ENCODE measurements at regions not wholly inside any gene's neighbourhood (a gene's known extent, or its start where the extent isn't known, plus 50 kb on each side); places are given as distances from the start of the nearest gene placed in this dataset.
A peak's percentile ranks its signal among the peaks of the same experiment; 100 is the strongest.

DNA sequence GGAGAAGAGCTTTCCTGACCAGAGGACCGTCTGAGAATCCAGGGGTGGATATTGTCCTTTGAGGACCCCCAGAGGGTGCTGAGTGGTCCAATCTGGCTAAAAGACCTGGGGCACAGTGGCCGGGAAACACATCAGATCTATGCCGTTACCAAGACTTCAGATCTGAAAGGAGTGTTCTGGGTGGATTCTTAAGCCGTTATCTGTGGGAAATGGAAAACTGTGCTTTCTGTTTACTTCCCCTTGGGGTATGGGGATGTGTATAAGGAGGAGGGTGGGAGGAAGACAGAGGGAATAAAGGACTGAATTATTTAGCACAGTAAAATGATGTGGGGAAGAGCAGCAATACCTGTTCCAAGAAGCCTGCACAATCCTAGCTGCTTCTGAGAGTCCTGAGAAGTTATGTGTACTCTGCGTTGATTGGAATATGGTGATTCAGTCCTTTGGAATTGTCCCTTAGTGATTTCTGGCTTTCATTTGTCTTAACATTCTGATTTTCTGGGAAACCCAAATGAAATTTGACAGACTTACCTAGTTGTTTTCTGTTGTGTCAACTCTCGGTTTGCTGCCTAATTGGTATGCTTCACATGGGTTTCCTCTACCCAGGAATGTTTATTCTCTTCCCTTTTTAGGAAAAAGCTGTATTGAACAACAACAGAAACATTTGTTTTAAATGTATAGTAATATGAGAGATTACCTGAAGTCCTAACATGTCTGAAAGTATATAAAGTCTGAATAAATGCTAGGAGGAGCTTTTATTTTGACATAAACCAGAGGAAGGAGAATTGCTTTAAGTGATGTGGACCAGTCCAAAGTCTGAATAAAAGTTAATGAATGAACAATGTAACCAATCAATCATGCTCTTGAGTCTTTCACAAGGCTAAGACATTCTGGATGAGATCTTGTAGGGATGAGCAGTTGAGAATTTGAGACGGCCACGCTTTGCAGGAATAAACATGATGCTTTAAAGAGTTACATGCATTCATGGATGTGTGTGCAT is 427.1 kb upstream of the C2CD4B start:
- DNase-seq, result no peak

DNA sequence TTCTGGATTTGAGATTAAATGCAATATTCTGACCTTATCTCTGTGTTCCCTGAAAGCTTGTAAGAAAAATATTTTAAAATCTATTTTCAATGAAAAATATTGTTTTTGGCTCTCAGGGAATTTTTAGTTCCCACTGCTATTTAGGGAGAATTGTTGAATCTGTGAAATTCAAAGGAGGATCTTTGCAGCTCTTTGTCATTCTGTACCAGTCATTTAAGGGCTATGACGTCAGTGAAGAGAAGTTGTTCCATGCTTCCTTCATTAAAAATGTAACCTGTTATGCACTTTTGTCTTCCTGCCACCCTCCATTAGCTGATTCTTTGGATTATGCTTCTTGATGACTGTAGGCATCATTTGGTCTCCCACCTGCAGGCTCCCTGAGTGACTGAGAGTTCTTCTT is 427.8 kb upstream of the C2CD4B start:
- DNase-seq, result no peak

DNA sequence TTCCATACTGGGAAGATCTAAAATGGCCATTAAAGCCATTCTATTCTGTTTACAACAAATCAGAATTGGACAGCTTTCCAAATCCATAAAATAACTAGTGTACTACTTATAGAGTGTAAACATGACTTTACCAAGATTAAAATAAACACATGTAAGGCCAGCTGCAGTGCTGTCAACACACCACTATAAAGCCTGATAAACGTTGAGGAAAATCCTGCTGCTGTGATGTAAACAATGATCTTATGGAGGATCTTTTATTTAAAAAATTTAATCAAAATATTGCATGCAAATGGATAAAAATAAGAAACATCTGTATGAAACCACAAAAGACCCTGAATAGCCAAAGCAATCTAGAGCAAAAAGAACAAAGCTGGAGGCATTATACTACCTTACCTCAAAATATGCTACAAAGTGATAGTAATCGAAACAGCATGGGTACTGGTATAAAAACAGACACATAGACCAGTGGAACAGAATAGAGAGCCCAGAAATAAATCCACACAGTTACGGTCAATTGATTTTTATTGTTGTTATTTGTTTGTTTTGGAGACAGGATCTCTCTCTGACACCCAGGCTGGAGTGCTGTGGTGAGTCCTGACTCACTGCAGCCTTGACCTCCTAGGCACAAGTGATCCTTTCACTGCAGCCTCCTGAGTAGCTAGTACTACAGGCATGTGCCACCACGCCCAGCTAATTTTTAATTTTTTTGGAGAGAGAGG is 428.8 kb upstream of the C2CD4B start:
- peak in 1 of 2 experiments; percentile 8 for DNase-seq

DNA sequence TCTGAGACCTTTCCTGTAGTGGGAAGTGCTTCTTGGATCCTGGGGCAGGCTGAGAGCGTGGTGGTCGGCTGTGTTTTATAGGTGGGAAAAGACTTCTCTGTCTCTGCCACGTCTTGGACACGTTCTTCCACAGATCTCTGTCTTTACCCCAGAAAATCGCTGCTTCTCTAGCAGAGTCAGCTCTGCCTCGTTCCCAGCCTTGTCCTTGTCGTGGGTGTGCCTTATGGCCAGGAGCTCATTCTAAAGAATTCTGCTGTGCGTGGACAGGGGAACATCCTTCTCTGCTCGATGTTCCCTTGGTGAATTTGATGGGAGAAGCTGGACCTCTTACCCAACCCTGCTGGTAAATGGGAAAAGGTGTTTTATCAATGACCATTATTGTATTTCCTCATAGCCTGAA is 433.1 kb upstream of the C2CD4B start:
- no peak for DNase-seq

DNA sequence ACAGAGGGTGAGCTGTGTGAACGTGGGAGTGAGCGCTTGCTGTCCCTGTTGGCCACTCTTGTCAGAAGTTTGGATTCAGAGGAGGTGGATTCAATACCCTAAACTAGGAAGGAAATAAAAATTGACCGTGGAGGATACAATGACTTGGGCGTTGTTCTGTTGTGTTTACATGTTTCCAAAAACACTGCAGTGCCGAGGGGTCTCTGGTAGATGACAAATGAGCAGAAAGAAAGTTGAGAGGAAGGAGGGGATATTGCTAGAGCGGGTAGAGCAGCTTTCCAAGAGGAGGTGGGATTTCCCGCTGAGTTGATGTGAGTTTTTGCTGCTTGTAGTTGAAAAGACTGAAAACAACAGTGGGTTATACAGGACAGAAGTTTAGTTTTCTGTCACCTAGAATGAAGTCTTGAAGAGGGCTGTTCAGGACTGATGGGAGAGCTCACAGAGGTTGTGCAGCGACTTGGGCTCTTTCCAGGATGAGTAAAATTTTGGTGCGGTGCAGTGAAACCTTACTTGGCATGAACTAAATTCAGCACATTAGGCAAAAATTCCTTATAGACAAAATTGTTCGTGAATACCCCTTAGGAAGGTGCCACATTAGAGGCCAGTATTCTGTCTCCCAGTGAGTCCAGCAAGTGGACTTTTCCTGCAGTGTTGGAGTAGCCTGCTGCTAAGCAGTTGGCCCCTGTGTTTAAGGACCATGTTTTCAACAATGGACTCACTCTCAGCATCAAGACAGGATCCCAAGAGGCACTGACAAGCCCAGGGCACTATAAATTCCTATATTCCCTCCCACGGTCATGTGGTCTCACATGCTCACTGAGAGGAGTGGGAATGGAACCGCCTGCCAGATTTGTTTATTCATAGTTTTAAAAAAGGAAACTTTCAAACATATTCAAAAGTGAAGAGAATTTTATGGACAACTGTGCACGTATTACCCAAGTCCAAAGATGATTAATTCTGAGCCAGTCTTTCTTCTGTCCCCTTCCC is 435.0 kb upstream of the C2CD4B start:
- no peak for DNase-seq

DNA sequence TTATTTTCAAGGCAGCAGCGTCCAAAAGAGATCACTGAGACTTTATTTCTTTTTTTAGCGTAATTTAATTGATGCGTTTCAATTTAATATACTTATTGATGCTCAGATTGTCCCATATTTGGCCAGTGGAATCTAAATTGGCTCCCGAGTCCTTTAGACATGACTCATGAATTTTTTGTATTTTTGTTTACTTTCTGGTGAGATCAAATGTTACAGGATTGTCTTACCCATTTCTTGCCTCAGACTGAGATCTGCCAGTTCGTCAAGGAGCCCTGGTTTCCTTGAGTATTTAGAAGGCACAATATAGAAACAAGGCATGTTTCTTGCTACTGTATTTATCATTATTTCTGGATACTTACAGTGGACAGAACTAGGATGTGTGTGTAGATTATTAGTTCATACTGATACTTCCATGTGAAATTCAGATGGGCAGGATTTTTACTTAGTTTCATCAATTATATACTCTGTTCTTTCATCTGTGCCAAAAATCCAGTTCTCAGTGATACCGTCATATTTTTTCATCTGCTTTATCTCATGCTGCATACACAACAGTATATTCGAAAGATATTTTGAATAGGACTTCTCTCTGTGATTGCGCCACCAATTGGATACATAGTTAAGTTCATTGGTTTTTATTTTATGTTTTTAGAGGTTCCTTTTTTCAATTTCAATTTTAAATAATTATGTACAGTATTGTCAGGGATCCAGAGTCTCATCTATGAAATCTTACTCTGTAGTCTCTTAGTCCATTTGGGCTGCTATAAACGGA is 436.9 kb upstream of the C2CD4B start:
- no peak for DNase-seq

DNA sequence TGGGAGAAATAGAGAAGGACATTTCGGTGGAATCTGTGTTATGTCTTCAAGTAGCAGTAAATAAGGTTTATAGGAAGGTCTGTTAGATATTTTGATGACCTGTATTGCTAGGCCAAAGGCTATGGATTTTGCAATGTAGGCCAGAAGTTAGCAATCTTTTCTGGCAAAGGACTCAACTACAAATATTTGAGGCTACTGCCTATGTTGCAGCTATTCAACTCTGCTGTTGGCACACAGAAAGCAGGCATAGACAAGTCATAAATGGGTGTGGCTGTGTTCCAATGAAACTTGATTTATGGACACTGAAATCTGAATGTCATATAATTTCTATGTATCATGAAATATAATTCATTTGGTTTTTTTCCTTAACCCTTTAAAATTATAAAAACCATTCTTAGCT is 438.7 kb upstream of the C2CD4B start:
- no peak for DNase-seq

DNA sequence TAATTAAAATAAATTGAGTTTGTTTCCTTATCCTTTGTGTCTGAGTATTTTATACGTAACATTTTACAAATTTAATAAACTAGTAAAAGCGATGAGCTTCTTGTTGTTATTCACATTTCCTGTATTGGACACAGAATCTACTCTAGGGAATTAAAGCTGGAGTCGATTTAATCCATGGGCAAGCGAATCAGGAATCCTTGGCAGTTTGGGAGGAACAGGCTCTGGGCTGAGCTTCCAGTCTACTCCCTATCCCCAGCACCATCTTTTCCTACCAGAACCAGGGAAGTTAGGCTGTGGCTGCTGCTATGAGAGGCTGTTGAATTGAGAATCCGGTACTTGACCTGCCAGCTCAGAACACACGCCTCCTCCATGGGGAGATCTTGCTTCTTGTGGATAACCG is 437.3 kb upstream of the TPM1 start:
- DNase-seq, result no peak

DNA sequence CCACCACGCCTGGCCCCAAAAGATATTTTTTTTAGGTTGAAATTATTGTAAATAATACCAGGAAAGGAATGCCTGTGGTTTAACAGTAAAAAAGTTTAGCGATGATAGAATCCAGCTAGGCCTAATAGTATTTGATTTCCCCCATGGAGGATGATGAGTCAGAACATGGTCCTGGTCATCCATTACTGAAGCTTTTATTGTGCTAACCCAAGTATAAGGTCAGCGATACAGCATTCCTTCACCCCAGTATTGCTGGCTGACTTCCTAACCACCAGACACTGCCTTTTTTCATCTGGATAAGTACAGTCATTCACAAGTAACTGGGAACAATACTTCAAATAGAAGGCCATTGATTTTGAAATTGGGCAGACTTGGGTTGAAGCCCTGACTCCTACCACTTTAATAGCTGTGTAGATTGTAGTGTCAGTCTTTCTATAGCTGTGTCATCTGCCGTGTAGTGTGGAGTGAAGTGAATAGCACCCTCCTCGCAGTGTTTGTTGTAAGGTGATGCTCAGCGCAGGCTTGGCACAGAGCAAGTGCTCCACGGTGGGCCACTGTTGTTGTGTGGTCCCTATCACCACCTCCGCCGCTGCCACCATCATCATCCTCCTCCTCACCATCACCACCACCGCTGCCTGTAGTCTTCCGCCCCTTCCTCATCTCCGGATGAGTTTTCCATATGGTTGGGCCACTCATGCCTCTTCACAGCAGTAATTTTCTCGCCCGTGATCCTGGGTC is 436.0 kb upstream of the TPM1 start:
- no peak for DNase-seq

DNA sequence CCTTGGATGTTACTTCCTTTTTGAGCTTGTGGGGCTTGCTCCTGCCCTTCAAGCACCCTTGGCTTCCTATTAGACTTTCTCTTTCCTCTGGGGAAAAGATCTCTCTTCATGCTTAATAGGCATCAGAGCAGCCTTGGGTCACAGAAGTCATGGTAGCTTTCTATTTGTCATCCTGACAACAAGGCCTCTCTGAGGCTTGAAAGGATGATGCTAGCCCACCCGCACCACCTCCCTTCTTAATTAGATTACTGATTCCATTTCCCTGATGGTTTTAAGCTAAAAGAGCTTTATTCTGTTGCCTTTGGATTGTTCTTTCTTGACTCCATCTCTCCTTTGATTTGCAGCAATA is 435.5 kb upstream of the TPM1 start:
- DNase-seq, result no peak

DNA sequence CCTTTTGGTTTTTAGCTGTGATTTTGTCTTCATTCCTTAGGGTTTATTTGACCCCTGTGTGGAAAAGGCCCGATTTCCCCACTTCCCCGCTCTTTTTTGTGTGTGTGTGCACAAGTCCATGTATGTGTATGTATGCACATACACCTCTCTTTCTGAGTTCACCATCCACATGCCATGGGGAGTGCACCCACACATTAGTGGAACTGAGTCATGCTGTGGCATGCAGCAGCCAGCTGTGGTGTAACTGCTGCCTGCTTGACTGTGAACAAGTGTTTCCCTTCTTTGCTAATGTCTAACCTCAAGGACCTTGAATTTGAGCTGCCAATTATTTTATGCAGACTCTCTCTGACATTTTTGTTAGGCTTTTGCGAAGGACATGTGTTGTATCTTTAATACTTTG is 434.9 kb upstream of the TPM1 start:
- no peak for DNase-seq

DNA sequence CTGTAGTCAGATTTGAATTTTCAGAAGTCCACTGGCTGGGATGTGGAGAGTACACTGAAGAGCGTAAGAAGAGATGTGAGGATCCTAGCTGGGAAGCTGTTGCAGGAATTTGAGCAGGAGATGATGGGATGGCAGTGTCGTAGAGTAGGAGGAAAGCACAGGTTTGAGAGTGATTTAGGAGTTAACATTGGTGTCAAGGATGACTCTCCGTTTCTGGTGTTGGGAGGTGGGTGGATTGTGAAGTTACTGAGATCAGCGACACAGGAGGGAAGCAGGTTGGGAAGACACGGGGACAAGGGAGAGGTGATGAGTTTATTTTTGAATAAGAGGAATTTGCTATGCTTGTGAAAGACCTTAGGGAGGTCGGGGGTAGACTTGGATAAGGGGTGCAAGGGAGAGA is 434.2 kb upstream of the TPM1 start:
- DNase-seq, result no peak

DNA sequence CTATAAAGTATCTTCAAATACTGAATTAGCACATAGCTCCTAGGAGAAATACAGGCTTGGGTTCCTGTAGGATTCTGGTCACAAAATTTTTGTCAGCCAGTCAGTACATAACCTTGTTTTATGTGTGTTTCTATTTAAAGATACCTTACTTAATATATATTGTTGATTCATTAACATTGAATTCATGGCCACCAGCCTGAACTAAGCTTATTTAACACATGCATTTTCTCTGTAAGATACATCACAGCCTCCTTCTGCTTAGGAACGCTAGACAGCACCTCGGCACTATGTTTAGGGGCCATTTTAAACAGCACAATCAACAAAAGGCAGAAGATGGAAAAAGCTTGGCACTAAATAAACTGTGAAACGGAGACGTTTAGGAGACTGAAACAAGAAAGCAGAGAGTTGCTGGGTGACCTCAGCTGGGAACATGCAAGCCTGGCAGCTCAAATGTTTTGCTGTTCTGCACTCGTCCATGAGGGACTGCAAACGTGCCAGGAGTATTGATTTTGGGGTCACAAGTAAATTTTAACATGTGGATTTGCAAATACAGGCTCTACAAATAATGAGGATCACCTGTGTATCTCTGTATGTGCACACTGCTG is 432.2 kb upstream of the TPM1 start:
- no peak for DNase-seq

DNA sequence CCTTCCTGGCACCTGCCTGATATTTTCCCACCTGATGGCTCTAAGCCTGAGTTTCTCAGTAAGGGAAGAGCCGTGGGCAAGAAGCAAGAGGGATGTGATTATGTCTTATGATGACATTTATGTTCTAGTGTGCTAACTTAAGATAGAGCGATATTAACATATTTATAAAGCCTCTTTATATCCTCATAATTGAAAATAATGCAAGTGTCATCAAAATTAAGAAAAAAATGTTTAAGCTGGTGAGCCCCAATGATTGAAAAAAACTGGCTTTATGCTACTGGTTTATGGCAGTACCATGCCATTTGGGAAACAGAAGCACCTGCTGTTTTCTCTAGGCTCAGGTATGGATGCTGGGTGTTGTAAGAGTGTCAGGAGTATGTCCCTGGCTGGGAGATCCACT is 431.5 kb upstream of the TPM1 start:
- DNase-seq, result no peak

DNA sequence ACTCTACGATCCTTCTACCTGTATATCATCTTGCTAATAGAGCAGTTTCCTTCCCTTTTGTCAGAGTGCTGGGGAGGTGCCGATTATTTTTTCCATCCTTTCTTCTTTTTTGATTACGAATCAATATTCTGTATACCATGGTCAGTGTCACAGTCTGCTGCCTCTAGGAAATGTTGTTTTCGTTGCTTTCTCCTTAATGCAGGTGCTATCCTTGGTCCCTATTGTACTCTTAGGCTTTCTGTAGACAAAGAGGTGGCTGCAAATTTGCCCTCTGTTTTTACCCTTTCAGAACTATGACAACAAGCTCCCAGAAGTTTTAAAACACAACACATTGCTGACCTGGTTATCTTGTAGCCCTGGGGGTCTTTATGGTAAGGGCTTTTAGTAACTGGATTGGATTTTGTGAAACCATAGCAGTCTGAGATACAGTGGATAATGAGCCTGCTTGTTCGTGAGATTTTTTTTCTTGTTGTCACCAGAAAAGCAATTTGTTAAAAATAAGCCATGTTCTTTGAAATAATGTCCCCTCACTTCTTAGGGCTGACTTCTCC is 430.3 kb upstream of the TPM1 start:
- no peak for DNase-seq

DNA sequence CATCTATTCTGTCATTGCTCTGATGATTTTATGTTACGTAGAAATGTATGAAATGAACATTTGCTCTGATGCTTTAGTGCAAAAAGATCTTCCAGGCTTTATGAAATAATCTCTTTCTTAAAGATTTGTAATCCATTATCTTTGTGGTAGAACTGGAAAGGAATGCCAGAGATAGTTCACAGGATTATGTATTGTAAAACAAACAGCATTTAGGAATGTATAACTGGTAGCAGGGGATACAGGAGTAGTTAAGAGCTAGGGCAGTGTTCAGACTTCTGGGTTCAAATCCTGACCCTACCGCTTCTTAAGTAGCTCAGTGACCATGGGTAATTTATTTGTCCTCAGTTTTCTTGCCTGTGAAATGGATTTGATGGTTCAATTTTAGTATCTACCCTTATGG is 429.8 kb upstream of the TPM1 start:
- DNase-seq, result no peak

DNA sequence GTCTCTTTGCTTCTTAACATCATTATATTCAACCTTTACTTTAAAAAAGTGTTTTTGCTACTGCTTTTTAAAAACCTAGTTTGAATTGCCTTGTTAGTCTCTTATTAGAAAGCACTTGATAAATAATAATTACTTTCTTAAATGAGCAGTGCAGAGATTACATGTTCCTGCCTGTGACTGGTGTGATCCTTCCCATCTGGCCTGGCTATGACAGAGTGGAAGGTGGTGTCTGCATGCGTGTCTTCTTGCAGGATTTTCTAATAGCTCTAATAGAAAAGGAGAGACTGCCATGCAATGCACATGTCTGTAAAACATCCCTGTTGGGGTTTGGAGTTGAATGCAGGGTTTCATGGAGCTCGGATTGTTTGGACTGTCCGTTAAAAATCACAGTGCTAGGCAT is 425.8 kb upstream of the TPM1 start:
- DNase-seq, result no peak

DNA sequence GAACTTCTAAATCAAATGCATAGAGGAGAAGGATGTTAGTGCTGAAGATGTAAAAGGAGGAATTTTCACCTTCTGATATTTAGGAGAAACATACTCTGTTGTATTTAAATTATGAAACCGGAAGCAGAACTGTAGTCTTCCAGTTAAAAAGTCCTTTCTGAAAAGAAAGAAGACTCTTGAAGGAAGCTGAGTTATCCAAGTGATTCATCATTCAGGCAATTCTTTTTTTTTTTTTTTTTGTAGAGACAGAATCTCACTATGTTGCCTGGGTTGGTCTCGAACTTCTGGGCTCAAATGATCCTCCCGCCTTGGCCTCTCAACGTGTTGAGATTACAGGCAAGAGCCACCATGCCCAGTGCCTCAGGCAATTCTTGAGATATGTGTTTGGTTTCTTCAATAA is 424.8 kb upstream of the TPM1 start:
- no peak for DNase-seq

DNA sequence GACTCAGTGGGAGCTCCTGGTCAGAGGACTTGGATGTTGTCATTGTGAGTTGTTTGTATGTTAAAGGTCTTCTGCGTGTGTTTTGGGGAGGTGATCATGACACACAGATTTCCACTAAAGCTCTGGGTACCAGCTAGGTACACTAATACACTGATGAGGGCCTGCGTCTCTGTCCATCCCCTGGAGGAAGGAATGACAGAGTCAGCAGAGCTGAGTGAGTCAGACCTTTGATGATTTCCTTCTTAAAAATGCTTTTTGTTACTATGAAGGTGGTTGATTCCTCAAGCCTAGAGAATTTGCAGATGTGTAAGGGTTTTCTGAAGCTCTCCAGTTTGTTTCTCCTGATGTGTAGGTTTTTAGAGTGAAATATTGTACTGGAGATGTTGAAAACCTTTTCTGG is 424.1 kb upstream of the TPM1 start:
- DNase-seq, result no peak

DNA sequence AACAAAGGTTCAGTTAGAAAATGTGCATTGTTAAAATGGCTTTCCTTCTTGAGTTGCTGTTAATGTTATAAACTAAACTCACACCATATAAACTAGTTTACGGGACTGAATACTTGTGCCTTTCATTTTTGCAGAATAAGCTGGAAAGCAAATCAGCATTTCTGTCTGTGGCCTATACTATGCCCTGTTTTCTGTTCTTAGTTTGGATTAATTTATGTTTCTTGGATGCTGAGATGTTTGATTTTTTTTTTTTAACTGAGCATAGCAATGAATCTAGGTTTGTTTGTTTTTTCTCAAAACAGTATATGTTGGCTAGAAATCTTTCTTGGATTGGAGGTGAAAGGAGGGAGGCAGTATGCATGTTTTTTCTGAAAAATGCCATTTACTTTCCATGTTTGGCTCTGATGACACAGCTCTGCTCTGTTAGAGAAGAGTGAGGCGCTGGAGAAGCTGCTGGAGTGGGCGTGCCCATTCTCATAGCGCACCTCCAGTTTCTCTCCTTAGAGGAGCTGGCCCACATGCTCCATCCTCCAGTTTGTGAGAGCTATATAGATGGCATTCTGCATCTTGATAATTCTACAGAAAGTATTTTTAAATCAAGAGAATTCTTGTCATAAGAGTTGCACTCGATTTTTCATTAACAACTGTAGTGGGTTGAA is 423.6 kb upstream of the TPM1 start:
- no peak for DNase-seq

All from NCI-H2081 (cell line).